ENCODE measurements at regions not wholly inside any gene's neighbourhood (a gene's known extent, or its start where the extent isn't known, plus 50 kb on each side); places are given as distances from the start of the nearest gene placed in this dataset.

- TF ChIP-seq CTCF (IDR thresholded peaks at IDR 0.05; ENCODE audit: extremely low read depth, insufficient read depth, missing control alignments): no peak
- in situ Hi-C loops (cut with MboI; ENCODE audit: low pct_unique_long_range_greater_than_20kb, low sequenced_read_pairs, unreplicated experiment): no loop called here
- DNase-seq (ENCODE audit: low spot score): no peak
Observed at GRCh38 chr5:104739905-104740304, 1177.3 kb upstream of the NUDT12 start.

GRCh38 chr5:104739503-104739902 lies 1176.9 kb upstream of the NUDT12 start:
- in situ Hi-C loops (cut with MboI; ENCODE audit: low pct_unique_long_range_greater_than_20kb, low sequenced_read_pairs, unreplicated experiment): no loop called here

GRCh38 chr5:104736073-104736472 lies 1173.5 kb upstream of the NUDT12 start:
- in situ Hi-C loops (cut with MboI; ENCODE audit: low pct_unique_long_range_greater_than_20kb, low sequenced_read_pairs, unreplicated experiment): no loop called here
- no peak for DNase-seq (ENCODE audit: low spot score)
- TF ChIP-seq CTCF (IDR thresholded peaks at IDR 0.05; ENCODE audit: extremely low read depth, insufficient read depth, missing control alignments): no peak

More at GRCh38 chr5:104739503-104739902, 1176.9 kb upstream of the NUDT12 start:
- no peak for TF ChIP-seq CTCF (IDR thresholded peaks at IDR 0.05; ENCODE audit: extremely low read depth, insufficient read depth, missing control alignments)
- no peak for DNase-seq (ENCODE audit: low spot score)

- no peak for DNase-seq (ENCODE audit: low spot score)
- no peak for TF ChIP-seq CTCF (IDR thresholded peaks at IDR 0.05; ENCODE audit: extremely low read depth, insufficient read depth, missing control alignments)
- in situ Hi-C loops (cut with MboI; ENCODE audit: low pct_unique_long_range_greater_than_20kb, low sequenced_read_pairs, unreplicated experiment): no loop called here
Observed at GRCh38 chr5:104734046-104734445, 1171.5 kb upstream of the NUDT12 start.

- in situ Hi-C loops (cut with MboI; ENCODE audit: low pct_unique_long_range_greater_than_20kb, low sequenced_read_pairs, unreplicated experiment): no loop called here
- DNase-seq (ENCODE audit: low spot score): no peak
- no peak for TF ChIP-seq CTCF (IDR thresholded peaks at IDR 0.05; ENCODE audit: extremely low read depth, insufficient read depth, missing control alignments)
Observed at GRCh38 chr5:104733063-104733669, 1170.6 kb upstream of the NUDT12 start.

GRCh38 chr5:104731331-104731730 lies 1168.7 kb upstream of the NUDT12 start:
- in situ Hi-C loops (cut with MboI; ENCODE audit: low pct_unique_long_range_greater_than_20kb, low sequenced_read_pairs, unreplicated experiment): no loop called here
- no peak for TF ChIP-seq CTCF (IDR thresholded peaks at IDR 0.05; ENCODE audit: extremely low read depth, insufficient read depth, missing control alignments)

More at GRCh38 chr5:104731331-104731730, 1168.7 kb upstream of the NUDT12 start:
- DNase-seq (ENCODE audit: low spot score): no peak
